Ecto neural progenitor cell (in vitro differentiated cells): ENCODE measurements at regions not wholly inside any gene's neighbourhood (a gene's known extent, or its start where the extent isn't known, plus 50 kb on each side); places are given as distances from the start of the nearest gene placed in this dataset.

Source experiments
- DNase-seq: peaks from one replicate; pipeline ENCODE4 v3.0.0-alpha.2; 2018; ENCODE audit warnings: low spot score

DNA sequence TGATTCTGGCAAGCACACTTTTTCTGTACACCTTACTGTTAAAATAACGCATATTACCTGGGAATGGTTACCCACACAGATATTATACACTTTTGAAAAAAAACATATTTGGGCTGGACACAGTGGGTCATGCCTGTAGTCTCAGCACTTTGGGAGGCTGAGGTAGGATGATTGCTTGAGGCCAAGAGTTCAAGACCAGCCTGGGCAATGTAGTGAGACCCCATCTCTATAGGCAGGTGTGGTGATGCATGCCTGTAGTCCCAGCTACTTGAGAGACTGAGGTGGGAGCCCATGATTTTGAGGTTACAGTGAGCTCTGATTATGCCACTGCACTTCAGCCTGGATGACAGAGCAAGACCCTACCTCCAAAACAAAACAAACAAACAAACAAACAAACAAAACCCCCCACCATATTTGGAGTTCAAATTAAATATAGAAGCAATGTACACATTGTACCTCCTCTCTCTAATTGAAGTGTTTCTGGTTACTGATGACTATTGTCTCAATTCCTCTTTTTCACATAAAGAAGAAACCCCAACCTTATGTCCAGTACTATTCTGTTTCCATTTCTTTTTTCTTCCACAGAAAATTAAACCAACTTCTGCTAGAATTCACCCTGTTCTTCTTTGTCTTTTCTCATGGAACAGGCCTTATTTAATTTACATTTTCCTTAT is 152.6 kb upstream of the UMPS start:
- no peak for DNase-seq

GRCh38 chr3:124579641-124580040 is 150.6 kb upstream of the UMPS start:
- DNase-seq = no peak

DNA sequence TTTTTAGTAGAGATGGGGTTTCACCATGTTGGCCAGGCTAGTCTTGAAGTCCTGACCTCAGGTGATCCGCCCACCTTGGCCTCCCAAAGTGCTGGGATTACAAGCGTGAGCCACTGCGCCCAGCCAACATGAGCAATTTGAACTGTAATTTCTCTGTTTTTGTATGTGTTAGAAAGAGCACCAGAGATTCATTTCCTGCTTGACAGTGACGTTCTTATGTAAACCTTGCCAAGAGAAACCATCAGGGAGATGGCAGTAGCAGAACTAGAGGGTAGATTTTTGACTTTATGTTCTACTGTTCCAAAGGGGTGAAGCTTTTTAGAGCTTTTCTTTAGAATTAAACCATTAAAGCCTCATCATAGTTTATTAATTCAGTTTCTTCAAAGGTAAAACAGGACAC is 148.1 kb upstream of the UMPS start:
- DNase-seq = no peak

DNA sequence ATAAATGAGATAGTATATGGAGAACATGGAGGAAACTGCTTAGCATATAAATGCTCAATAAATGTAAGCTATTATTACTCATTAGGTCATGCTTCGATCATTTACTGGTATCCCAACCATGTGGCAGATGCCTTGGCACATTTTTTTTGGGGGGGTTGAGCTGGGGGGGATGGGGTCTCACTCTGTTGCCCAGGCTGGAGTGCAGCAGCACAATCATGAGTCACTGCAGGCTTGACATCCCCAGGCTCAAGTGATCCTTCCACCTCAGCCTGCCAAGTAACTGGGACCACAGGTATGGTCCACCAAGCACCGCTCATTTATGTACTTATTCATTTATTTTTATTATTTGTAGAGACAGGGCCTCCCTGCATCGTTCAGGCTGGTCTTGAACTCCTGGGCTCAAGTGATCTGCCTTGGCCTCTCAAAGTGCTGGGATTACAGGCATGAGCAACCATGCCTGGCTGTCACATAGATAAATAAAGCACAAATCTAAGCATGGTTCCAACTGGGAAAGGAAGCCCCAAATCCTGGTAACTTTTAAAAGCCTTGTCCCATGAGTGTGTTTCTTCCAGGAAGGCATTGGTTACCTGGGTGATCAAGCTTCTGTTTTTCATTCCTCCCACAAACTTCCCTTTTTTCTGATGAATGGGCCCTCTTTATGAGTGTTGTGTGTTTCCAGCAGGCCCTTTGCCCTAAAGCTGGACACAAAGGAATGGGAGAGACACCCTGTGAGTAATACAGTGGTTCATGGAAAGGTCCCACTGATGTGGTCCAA is 147.4 kb upstream of the UMPS start:
- no peak for DNase-seq

DNA sequence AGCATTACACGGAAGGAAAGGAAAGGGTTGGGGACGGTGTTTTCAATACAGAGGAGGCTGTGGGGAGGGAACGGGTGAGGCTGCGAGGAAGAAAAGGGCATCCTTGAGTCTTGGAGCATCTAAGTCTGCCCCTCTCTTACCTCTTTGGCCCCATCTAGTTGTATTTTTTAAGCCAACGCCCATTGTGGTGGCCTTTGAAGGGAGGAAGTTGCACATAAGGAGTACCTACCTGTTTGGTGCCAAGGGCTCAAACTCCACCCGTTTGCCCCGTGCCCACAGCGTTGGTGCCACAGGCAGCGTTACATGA is 146.1 kb upstream of the UMPS start:
- DNase-seq = no peak

- DNase-seq = peak; percentile 88
Measured at GRCh38 chr3:124584552-124585391, 145.5 kb upstream of the UMPS start.

DNA sequence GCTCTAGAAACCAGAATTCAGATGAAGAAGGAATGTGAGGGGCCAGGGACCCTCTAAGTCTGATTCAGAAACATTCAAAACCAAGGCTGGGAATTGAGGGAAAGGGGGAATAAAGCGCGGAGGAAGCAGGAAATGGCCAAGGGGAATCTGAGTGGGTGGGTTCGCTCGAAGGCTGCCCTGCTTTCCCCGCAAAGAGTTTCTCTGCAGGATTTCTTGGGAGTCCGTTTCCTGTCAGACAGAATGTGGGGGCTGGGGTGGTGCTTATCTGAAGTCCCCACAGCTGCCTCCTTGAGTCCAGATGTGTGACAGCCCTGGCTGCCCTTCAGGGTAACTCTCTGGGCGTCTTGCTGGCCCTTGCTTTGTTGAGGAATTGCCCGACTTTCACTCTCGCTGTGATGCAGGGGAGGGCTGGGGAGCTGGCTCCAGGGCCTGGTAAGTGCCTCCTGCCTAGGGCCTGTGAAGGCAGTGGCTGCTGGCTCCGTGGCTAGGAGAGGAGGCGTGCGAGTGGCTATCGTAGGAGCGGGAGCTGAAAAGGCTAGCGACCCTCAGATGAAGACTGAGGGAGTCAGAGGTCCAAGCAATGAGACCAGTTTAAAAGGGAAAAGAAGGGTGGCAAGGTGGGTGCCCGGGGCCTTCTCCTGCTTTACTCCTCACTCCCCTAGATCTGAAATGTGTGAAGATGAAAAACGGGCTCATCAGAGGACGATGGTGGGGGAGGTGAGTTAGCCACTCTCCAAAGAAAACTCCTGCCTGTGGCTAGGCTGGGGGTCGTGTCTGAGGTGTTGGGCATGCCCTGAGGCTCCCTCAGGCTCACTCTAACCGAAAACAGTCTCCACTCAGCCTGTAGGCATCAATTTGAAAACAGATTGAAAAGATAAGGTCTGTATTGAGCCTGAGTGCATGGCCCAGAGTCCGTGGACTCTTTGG is 143.9 kb upstream of the UMPS start:
- DNase-seq = peak; percentile 76

DNA sequence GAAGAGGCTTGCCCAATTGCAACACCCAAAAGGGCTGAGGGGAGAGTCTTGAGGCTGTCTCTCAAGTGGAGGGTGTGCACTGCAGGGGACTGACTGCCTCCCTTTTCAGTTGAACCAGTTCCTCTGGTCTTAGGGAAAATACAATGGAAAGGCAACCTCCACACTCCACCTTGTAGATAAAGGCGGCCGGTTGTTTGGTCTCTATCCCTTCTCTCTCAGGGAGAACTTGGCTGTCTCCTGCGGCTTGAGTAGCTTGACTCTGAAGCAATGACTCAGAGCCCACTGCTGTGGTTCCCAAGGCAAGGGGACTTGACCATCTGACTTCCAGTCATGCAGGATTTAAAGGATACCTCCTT is 143.2 kb upstream of the UMPS start:
- DNase-seq = no peak

- DNase-seq = no peak
Measured at GRCh38 chr3:124588036-124588435, 142.2 kb upstream of the UMPS start.

DNA sequence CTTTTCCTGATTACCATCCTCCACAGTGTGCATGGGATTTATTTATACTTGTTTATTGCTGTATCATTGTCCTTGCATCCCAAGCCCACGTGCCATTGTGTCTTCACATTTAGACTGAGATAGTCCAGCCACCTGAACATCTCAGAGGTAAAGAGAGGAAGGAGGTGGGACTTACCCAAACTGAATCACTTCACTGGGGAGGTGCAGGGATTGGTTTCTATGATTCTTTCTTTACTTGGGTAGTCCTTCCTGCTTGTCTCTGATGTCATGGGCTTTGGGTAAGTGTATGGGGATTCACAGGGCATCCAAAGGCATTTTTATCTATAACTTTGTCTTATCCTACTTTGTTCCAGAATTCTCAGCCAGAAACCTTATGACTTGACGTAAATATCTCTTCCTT is 141.5 kb upstream of the UMPS start:
- DNase-seq = no peak

DNA sequence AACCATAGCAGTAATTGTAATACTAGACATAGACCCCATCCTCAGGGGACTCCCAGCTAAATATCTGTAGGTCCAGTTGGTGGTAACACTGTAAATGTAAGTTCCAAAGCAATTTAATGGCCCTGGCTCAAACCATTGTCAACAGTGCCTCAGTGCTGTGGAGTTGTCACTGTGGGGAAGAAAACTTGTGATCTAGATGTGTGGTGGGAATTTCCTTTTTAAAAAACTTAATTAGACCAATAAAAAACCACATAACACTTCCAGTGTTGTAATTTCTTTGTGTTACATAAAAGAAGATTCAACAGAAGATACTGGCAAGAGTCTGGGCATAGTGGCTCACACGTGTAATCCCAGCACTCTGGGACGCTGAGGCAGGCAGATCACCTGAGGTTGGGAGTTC is 138.6 kb upstream of the UMPS start:
- DNase-seq = no peak

DNA sequence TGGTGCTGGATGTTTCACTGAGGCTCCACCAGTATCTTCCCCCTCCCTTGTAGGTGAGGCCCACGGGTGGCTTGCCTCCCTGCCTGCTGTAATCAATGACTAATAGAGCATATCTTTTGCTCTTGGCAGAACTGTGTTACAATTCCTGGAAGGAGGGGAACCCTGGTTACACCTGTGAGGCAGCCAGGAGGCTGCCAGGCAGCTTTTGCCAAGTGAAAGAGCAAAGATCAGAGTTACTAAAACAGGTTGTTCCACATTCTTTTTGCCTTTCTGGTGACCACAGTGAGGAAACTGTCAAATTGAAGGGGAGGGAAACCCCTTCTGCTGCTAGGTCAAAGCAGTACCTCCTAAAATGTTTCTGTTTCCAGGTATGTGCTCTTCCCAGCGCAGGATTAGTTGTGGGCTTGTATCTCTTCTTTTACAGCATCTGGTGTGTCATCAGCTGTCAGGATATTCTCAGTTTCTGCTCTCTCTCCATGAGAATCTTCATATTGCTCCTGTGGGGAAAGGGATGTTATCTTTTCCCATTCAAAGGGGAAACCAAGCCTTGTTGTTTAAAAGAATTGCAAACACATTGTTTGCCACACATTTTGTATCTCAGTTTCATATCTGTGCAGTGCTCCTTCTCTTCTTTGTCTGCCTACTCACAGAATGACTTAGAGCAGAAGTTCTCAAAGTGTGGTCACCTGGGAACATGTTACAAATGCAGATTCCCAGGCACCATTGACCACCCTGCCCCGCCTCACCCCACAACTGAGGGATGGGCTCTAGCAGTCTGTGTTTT is 137.4 kb upstream of the UMPS start:
- no peak for DNase-seq

DNA sequence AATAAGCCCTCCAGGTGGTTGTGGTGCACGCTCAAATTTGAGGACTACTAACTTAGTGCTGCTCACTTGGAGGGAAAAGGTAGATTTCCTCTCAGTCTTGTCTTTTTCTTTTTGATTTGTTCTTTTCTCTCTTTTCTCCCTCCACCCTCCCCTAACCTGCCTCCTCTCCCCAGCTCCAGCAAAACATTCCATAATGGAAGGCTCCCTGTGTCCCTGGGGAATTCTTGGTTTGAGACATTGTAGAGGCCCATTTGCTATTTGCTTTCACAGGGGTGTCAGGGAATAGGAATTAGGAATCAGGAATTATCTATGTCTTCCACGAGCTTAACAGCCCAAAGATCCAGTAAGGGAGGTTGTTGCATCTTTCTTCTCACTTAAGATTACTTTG is 136.8 kb upstream of the UMPS start:
- DNase-seq = no peak

- DNase-seq = no peak
Measured at GRCh38 chr3:124594581-124594980, 135.7 kb upstream of the UMPS start.

DNA sequence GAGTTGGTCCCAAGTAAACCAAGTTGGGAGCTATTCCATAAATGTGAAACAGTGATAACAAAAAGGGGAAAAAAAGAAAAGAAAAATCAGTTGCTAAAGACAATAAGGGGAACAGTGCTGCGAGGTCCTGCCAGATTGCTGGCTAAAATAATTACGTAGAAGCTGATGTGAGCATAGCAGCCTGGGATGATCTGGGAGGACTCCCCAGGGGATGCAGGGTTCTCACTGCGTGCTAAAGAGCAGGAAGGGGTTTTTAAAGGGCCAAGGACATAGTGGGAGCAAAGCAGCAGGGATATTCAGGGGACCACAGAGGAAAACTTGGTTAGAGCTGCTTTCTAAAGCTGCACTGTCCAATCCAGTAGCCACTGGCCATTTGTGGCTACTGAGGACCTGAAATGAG is 133.0 kb upstream of the UMPS start:
- DNase-seq = no peak

GRCh38 chr3:124597979-124598378 is 132.3 kb upstream of the UMPS start:
- no peak for DNase-seq

DNA sequence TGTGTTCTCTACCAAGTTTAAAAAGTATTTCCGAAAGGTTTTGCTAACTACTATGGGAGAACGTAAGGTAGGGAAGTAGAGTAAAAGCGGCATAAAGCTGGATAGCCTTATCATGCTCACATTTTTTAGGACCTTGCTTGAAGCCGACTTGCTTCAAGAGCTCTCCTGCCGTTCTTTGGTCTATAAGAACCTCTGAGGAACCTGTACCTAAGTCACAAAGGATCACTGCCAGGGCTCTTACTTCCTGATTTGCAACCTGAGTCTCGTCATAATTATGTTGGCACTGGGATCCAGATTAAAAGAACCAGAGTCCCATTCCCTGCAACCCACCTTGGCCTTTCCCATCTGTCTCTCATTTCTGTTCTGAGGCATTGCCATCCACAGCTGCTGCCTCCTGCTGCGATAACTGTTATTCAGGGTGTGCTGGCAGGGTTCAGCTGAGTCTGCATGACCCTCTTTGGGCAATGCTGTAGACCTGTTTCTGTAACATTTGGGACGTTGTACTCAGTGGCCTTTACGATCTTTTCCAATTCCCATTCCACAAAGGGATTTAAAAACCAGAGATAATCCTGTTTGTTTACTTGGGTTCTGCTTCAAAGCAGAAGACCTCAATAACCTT is 131.0 kb upstream of the UMPS start:
- DNase-seq = no peak

GRCh38 chr3:124599779-124600693 is 130.2 kb upstream of the UMPS start:
- DNase-seq = no peak

DNA sequence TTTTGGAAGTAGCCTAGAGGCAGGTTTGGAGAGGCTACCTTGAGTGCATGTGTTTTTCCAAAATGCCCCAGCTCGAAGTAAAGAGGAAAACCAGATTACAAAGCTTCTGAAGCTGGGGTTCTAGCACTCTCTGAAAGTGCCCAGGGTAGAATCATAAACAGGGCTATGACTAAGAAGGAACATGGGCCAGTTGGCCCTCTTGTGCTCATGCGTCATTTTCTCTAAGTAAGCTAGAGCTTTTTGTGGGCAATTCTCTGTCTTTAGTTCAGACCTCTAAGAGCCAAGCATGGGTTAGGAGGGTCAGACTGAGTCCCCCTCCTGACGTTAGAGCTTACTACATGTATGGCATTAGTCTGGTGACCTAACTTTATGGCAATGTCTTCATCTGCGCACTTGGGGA is 129.5 kb upstream of the UMPS start:
- DNase-seq = no peak

DNA sequence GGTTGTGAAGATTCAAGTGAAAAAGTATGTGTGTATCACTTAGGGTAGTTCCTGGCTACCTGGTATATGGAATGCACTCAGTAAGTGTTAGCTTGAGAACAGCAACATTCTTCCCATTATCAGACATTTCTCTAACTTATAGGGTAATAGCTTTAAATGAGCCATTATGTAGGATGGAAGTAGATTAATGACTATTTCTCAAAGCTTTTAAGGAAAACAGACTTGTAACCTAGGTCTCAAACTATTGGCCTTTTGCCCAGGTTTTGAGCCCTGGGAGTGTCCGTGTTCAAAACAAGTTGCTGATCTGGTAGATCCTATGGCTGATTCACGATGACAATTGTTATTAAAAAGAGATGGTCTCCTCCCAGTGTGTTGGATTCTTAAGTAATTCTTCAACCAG is 129.1 kb upstream of the UMPS start:
- no peak for DNase-seq
